ENCODE measurements at regions not wholly inside any gene's neighbourhood (a gene's known extent, or its start where the extent isn't known, plus 50 kb on each side); places are given as distances from the start of the nearest gene placed in this dataset.

DNA sequence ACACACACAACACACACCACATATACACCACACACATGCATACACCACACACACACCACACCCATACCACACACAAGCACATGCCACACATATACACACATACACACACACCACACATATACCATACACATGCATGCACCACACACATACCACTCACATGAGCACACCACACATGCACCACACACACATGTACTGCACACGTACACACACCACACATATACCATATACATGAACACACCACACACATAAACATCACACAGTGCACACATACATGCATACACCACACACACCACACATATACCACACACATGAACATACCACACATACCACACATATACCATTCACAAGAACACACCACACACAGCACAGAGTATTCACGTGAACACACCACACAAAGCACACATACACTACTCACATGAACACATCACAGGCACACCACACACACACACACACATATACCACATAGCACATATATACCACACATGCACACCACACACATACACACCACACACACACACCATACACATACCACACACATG, 219.9 kb upstream of the RAB6C start:
- Histone ChIP-seq H4K20me1 (ENCODE audit: low read depth, low read length) (no peaks in the 10 kb centered on the region), H3K9ac (ENCODE audit: low read length) (no peak overlapping the region), H3F3A (ENCODE audit: insufficient read depth) (no peaks in the 10 kb centered on the region), H3K79me2 (ENCODE audit: insufficient read depth, low read length) (no peaks in the 10 kb centered on the region), H3K27me3 (ENCODE audit: low read length) (no peaks in the 10 kb centered on the region), H3K36me3 (ENCODE audit: low read length) (no peaks in the 10 kb centered on the region), H3K4me2 (ENCODE audit: low read depth, low read length, poor library complexity, severe bottlenecking) (no peak overlapping the region), H3K9me2 (replicated peaks; ENCODE audit: insufficient read depth, low read length) (no peaks in the 10 kb centered on the region), H3K9me3 (ENCODE audit: insufficient read depth, low read length) (no peaks in the 10 kb centered on the region), H3K27ac (ENCODE audit: low read depth, low read length) (no peak overlapping the region), H2AFZ (ENCODE audit: low read depth, low read length, severe bottlenecking) (no peak overlapping the region), H3K4me3 (ENCODE audit: insufficient read depth, low read length, poor library complexity, severe bottlenecking) (no peak overlapping the region)
- TF ChIP-seq EZH2phosphoT487 (conservative IDR thresholded peaks at IDR 0.05; ENCODE audit: low read length) = no peak
- TF ChIP-seq, protein P1, sequence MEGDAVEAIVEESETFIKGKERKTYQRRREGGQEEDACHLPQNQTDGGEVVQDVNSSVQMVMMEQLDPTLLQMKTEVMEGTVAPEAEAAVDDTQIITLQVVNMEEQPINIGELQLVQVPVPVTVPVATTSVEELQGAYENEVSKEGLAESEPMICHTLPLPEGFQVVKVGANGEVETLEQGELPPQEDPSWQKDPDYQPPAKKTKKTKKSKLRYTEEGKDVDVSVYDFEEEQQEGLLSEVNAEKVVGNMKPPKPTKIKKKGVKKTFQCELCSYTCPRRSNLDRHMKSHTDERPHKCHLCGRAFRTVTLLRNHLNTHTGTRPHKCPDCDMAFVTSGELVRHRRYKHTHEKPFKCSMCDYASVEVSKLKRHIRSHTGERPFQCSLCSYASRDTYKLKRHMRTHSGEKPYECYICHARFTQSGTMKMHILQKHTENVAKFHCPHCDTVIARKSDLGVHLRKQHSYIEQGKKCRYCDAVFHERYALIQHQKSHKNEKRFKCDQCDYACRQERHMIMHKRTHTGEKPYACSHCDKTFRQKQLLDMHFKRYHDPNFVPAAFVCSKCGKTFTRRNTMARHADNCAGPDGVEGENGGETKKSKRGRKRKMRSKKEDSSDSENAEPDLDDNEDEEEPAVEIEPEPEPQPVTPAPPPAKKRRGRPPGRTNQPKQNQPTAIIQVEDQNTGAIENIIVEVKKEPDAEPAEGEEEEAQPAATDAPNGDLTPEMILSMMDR (IDR thresholded peaks at IDR 0.05; ENCODE audit: insufficient read depth, low read length, poor library complexity, severe bottlenecking) = no peak

DNA sequence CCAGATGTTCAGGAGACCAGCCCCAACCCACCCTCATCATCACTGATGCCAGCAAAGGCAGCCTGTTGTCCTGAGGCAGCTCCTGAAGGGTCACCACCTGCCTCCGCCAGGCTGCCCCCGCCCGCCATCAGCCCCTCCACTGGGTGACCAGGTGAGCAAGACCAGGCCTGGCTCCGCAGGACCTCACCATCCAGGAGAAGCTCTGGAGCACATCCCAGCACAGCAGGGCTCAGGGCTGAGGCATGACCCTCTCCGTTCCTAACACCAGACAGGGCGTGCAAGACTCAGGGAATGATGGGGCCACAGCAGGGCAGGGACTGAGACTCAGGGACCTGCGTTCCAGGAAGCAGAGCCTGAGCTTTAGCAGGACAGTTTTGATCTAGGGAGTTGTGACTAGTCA, 218.8 kb upstream of the RAB6C start:
- Histone ChIP-seq H3K27ac (ENCODE audit: low read depth, low read length) (no peak overlapping the region), H4K20me1 (ENCODE audit: low read depth, low read length) (no peaks in the 10 kb centered on the region), H3K9me2 (replicated peaks; ENCODE audit: insufficient read depth, low read length) (no peaks in the 10 kb centered on the region), H3K9ac (ENCODE audit: low read length) (no peak overlapping the region), H3K27me3 (ENCODE audit: low read length) (no peaks in the 10 kb centered on the region), H3K36me3 (ENCODE audit: low read length) (no peaks in the 10 kb centered on the region), H3F3A (ENCODE audit: insufficient read depth) (no peaks in the 10 kb centered on the region), H3K9me3 (ENCODE audit: insufficient read depth, low read length) (no peaks in the 10 kb centered on the region), H3K4me3 (ENCODE audit: insufficient read depth, low read length, poor library complexity, severe bottlenecking) (no peak overlapping the region), H2AFZ (ENCODE audit: low read depth, low read length, severe bottlenecking) (no peak overlapping the region), H3K4me2 (ENCODE audit: low read depth, low read length, poor library complexity, severe bottlenecking) (no peak overlapping the region), H3K79me2 (ENCODE audit: insufficient read depth, low read length) (no peaks in the 10 kb centered on the region)
- no peak for TF ChIP-seq EZH2phosphoT487 (conservative IDR thresholded peaks at IDR 0.05; ENCODE audit: low read length)
- TF ChIP-seq, protein P1 (IDR thresholded peaks at IDR 0.05; ENCODE audit: insufficient read depth, low read length, poor library complexity, severe bottlenecking) = no peak

DNA sequence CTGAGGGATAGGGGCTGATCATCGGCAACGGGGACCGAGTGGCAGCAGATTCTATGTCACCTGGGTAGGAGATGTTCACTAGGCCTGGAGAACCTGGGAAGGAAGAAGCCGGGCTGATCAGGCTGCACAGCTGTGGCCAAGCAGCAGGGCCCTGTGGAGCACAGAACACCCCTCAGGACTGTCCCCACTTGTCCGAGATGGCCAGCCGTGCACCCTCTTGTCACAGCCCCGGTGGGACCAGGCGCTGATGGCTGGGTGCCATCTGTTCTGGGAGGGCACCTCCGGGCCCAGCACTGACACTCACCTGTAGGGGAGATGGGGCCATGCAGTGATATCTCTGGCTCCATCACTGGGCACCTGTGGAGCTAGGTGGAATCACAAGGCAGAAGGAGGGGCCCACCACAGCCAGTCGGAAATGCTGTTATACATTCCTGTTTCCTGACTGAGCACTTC, 217.9 kb upstream of the RAB6C start:
- no peak overlapping the region for H3K9ac ChIP-seq (ENCODE audit: low read length)
- no peak for TF ChIP-seq EZH2phosphoT487 (conservative IDR thresholded peaks at IDR 0.05; ENCODE audit: low read length)
- TF ChIP-seq, protein P1 (IDR thresholded peaks at IDR 0.05; ENCODE audit: insufficient read depth, low read length, poor library complexity, severe bottlenecking) = no peak
- no peak overlapping the region for H3K4me2 ChIP-seq (ENCODE audit: low read depth, low read length, poor library complexity, severe bottlenecking)
- H3K4me3 ChIP-seq (ENCODE audit: insufficient read depth, low read length, poor library complexity, severe bottlenecking) = no peak overlapping the region
- no peaks in the 10 kb centered on the region for H3K9me3 ChIP-seq (ENCODE audit: insufficient read depth, low read length)
- H2AFZ ChIP-seq (ENCODE audit: low read depth, low read length, severe bottlenecking) = no peak overlapping the region
- no peaks in the 10 kb centered on the region for H3F3A ChIP-seq (ENCODE audit: insufficient read depth)
- no peaks in the 10 kb centered on the region for H3K36me3 ChIP-seq (ENCODE audit: low read length)
- no peaks in the 10 kb centered on the region for H3K79me2 ChIP-seq (ENCODE audit: insufficient read depth, low read length)
- H3K9me2 ChIP-seq (replicated peaks; ENCODE audit: insufficient read depth, low read length) = no peaks in the 10 kb centered on the region
- H3K27me3 ChIP-seq (ENCODE audit: low read length) = no peaks in the 10 kb centered on the region
- H4K20me1 ChIP-seq (ENCODE audit: low read depth, low read length) = no peaks in the 10 kb centered on the region
- no peak overlapping the region for H3K27ac ChIP-seq (ENCODE audit: low read depth, low read length)
